BJ (cell line): ENCODE measurements at regions not wholly inside any gene's neighbourhood (a gene's known extent, or its start where the extent isn't known, plus 50 kb on each side); places are given as distances from the start of the nearest gene placed in this dataset.
"Not testable (repeated sequence)": the region's sequence is repeated elsewhere in the genome, so short reads cannot be mapped to it uniquely, and the experiment has no call there.

Source experiments
- CTCF ChIA-PET: fragments of 350-600 bp; formaldehyde crosslinking; extraction: SDS; loops from one replicate; lab custom pipeline; 2021; ENCODE audit warnings: antibody characterized with exemption, inconsistent platforms; lab: Yijun Ruan, JAX
- POLR2A ChIA-PET: fragments of 300-600 bp; sonication (Branson Sonifier 250); formaldehyde crosslinking; extraction: SDS; loops from one replicate; lab custom pipeline; 2021; ENCODE audit warnings: antibody characterized with exemption; lab: Charles Lee
- DNase-seq: peaks from one replicate; pipeline ENCODE4 v3.0.0-alpha.2; 2011; ENCODE audit warnings: low read depth
- H3K27me3 ChIP-seq: 2 replicates; pipeline ENCODE4 v1.6.0; 2011; ENCODE audit warnings: low read length; ENCODE audit not compliant: control insufficient read depth, insufficient read depth
- H3K36me3 ChIP-seq: 2 replicates; pipeline ENCODE4 v1.5.1; 2011; ENCODE audit warnings: low read length; ENCODE audit not compliant: control insufficient read depth, insufficient read depth
- H3K4me3 ChIP-seq: 2 replicates; pipeline ENCODE4 v1.5.1; 2011; ENCODE audit warnings: low read depth, mild to moderate bottlenecking, control low read depth, low read length
- CTCF ChIP-seq: IDR thresholded peaks from 2 replicates; pipeline ENCODE4 v1.5.1; 2011; ENCODE audit warnings: low read depth, mild to moderate bottlenecking, control low read depth, inconsistent platforms, low read length, moderate library complexity; ENCODE audit not compliant: insufficient read depth

- CTCF ChIA-PET = interaction anchor here (1.4 to 11.0 kb wide), 2 partner anchors 9 to 212 kb away, joined by 3 to 80 read pairs; no protein-coding TSS in a partner anchor
- no peak for DNase-seq
These were observed 80.2 kb downstream of the RPS6KA4 start for GRCh38 chr11:64438986-64439771.

GRCh38 chr11:64439772-64440491 is 81.0 kb downstream of the RPS6KA4 start:
- CTCF ChIA-PET = interaction anchor here (1.4 to 11.0 kb wide), 2 partner anchors 9 to 211 kb away, joined by 3 to 80 read pairs; no protein-coding TSS in a partner anchor
- H3K27me3 ChIP-seq = peaks cover 18% of the 10 kb centered on the region
- H3K36me3 ChIP-seq, POLR2A ChIA-PET, H3K4me3 ChIP-seq, DNase-seq: not testable (repeated sequence)

More at GRCh38 chr11:64438986-64439771, 80.2 kb downstream of the RPS6KA4 start:
- no peak for TF ChIP-seq CTCF
- Histone ChIP-seq H3K36me3 (no peaks in the 10 kb centered on the region), H3K4me3 (no peak overlapping the region), H3K27me3 (peaks cover 18% of the 10 kb centered on the region)
- POLR2A ChIA-PET = no interaction called here

GRCh38 chr11:64441127-64441526 is 82.2 kb downstream of the RPS6KA4 start:
- H3K36me3 ChIP-seq = no peaks in the 10 kb centered on the region
- POLR2A ChIA-PET = no interaction called here
- CTCF ChIA-PET = no interaction called here
- no peak for TF ChIP-seq CTCF
- H3K27me3 ChIP-seq = peaks cover 19% of the 10 kb centered on the region
- DNase-seq = no peak
- H3K4me3 ChIP-seq = no peak overlapping the region

- no peak for TF ChIP-seq CTCF
- no peaks in the 10 kb centered on the region for H3K36me3 ChIP-seq
- ChIA-PET CTCF (interaction anchor here (1.2 kb wide), 1 partner anchor 209 kb away, joined by 3 read pairs; no protein-coding TSS in a partner anchor), POLR2A (no interaction called here)
- peaks cover 13% of the 10 kb centered on the region for H3K27me3 ChIP-seq
- no peak overlapping the region for H3K4me3 ChIP-seq
- DNase-seq = no peak
These were observed 84.0 kb downstream of the RPS6KA4 start for GRCh38 chr11:64443001-64443400.

GRCh38 chr11:64444838-64445441 is 86.0 kb downstream of the RPS6KA4 start:
- no peak for DNase-seq
- Histone ChIP-seq H3K36me3 (no peaks in the 10 kb centered on the region), H3K27me3 (peaks cover 10% of the 10 kb centered on the region), H3K4me3 (no peak overlapping the region)
- ChIA-PET POLR2A (no interaction called here), CTCF (interaction anchor here (1.3 kb wide), 1 partner anchor 207 kb away, joined by 4 read pairs; no protein-coding TSS in a partner anchor)
- no peak for TF ChIP-seq CTCF
